Transverse colon (tissue), 4 donors: ENCODE measurements at regions not wholly inside any gene's neighbourhood (a gene's known extent, or its start where the extent isn't known, plus 50 kb on each side); places are given as distances from the start of the nearest gene placed in this dataset.

Experiments
- CTCF ChIP-seq, 5 experiments: fragments of 200-600 bp in 3 of 5; fragments of 450-650 bp in 2 of 5; sonication (generic) in 3 of 5; IDR thresholded peaks; 1 replicate in 2 of 5; 2 replicates in 3 of 5; pipeline ENCODE4 v1.5.1; 2016 to 2017; ENCODE audit warnings: antibody characterized with exemption in 5 of 5, inconsistent platforms in 3 of 5, mild to moderate bottlenecking in 2 of 5, moderate library complexity in 1 of 5
- POLR2A ChIP-seq: fragments of 450-650 bp; IDR thresholded peaks from one replicate; pipeline ENCODE4 v1.6.1; 2016; ENCODE audit warnings: antibody characterized with exemption, mild to moderate bottlenecking, moderate library complexity
- POLR2AphosphoS5 ChIP-seq, 3 donors: sonication (generic); formaldehyde crosslinking; IDR thresholded peaks; one replicate each; pipeline ENCODE4 v1.6.1; 2016; ENCODE audit warnings: antibody characterized with exemption in 3 of 3

- TF ChIP-seq POLR2AphosphoS5 (IDR thresholded peaks at IDR 0.05) = no peak
- no peak for TF ChIP-seq POLR2A
- no peak for TF ChIP-seq CTCF (IDR thresholded peaks at IDR 0.05)
These were observed 91.1 kb upstream of the ALDH1A3 start for GRCh38 chr15:100788418-100789105.
